HepG2 (cell line): ENCODE measurements at regions not wholly inside any gene's neighbourhood (a gene's known extent, or its start where the extent isn't known, plus 50 kb on each side); places are given as distances from the start of the nearest gene placed in this dataset.

Experiments used
- GFI1 ChIP-seq: sonication (generic); formaldehyde crosslinking; IDR thresholded peaks from 2 replicates; pipeline ENCODE4 v1.5.0; 2020; ENCODE audit warnings: missing genetic modification reagents, mild to moderate bottlenecking, borderline replicate concordance
- GTF2F1 ChIP-seq: fragments of 150-350 bp; IDR thresholded peaks from 2 replicates; pipeline ENCODE4 v1.6.1; 2014; ENCODE audit warnings: low read length
- HHEX ChIP-seq: IDR thresholded peaks from 2 replicates; pipeline ENCODE4 v1.6.1; 2016; ENCODE audit warnings: control low read depth
- HMG20B ChIP-seq: conservative IDR thresholded peaks from 2 replicates; pipeline ENCODE4 v1.6.1; 2016; ENCODE audit warnings: missing genetic modification reagents, missing compliant biosample characterization
- JDP2 ChIP-seq: sonication (generic); formaldehyde crosslinking; IDR thresholded peaks from 2 replicates; pipeline ENCODE4 v1.8.1; 2022; ENCODE audit warnings: missing genetic modification reagents, borderline replicate concordance
- MBD4 ChIP-seq: IDR thresholded peaks from 2 replicates; pipeline ENCODE4 v1.6.1; 2012; ENCODE audit warnings: low read length, inconsistent platforms, borderline replicate concordance
- MTA1 ChIP-seq: sonication (generic); formaldehyde crosslinking; IDR thresholded peaks from 2 replicates; pipeline ENCODE4 v1.4.0; 2020; ENCODE audit warnings: missing genetic modification reagents, mild to moderate bottlenecking, borderline replicate concordance
- MYNN ChIP-seq: sonication (generic); formaldehyde crosslinking; IDR thresholded peaks from 2 replicates; pipeline ENCODE4 v1.4.0; 2020; ENCODE audit warnings: mild to moderate bottlenecking, low read depth, missing genetic modification reagents
- NFE2 ChIP-seq: sonication (generic); formaldehyde crosslinking; IDR thresholded peaks from 2 replicates; pipeline ENCODE4 v1.4.0; 2020; ENCODE audit warnings: missing genetic modification reagents
- RFXAP ChIP-seq: sonication (generic); formaldehyde crosslinking; IDR thresholded peaks from 2 replicates; pipeline ENCODE4 v1.4.0; 2020; ENCODE audit warnings: missing genetic modification reagents, borderline replicate concordance
- SMARCE1 ChIP-seq: fragments of 450-650 bp; IDR thresholded peaks from 2 replicates; pipeline ENCODE4 v1.6.1; 2017; ENCODE audit warnings: borderline replicate concordance
- SSRP1 ChIP-seq: IDR thresholded peaks from 2 replicates; pipeline ENCODE4 v1.6.1; 2016; ENCODE audit warnings: control low read depth
- TEAD2 ChIP-seq: sonication (generic); formaldehyde crosslinking; IDR thresholded peaks from 2 replicates; pipeline ENCODE4 v1.9.0; 2021; ENCODE audit warnings: missing genetic modification reagents
- TFDP1 ChIP-seq: IDR thresholded peaks from 2 replicates; pipeline ENCODE4 v1.6.1; 2016; ENCODE audit warnings: missing compliant biosample characterization, missing genetic modification reagents, borderline replicate concordance
- ZFY ChIP-seq: sonication (generic); formaldehyde crosslinking; IDR thresholded peaks from 2 replicates; pipeline ENCODE4 v1.4.0; 2020; ENCODE audit warnings: missing genetic modification reagents
- ZGPAT ChIP-seq: IDR thresholded peaks from 2 replicates; pipeline ENCODE4 v1.6.1; 2016; ENCODE audit warnings: mild to moderate bottlenecking
- ZNF143 ChIP-seq: sonication (generic); formaldehyde crosslinking; IDR thresholded peaks from 2 replicates; pipeline ENCODE4 v1.4.0; 2020; ENCODE audit warnings: missing genetic modification reagents
- ZNF235 ChIP-seq: sonication (generic); formaldehyde crosslinking; IDR thresholded peaks from 2 replicates; pipeline ENCODE4 v1.8.1; 2023; ENCODE audit warnings: mild to moderate bottlenecking, missing genetic modification reagents, borderline replicate concordance
- ZNF33A ChIP-seq: sonication (generic); formaldehyde crosslinking; IDR thresholded peaks from 2 replicates; pipeline ENCODE4 v1.5.1; 2020; ENCODE audit warnings: missing genetic modification reagents, mild to moderate bottlenecking, moderate library complexity, borderline replicate concordance
- ZNF660 ChIP-seq: sonication (generic); formaldehyde crosslinking; IDR thresholded peaks from 2 replicates; pipeline ENCODE4 v1.5.1; 2020; ENCODE audit warnings: mild to moderate bottlenecking, low read depth, missing genetic modification reagents, borderline replicate concordance
- ZNF850 ChIP-seq: sonication (generic); formaldehyde crosslinking; conservative IDR thresholded peaks from 2 replicates; pipeline ENCODE4 v1.9.0; 2021; ENCODE audit warnings: mild to moderate bottlenecking, missing genetic modification reagents
- TF ChIP-seq, protein P1 (sequence below): sonication (generic); formaldehyde crosslinking; IDR thresholded peaks from 2 replicates; pipeline ENCODE4 v1.9.0; 2021; ENCODE audit warnings: missing genetic modification reagents, borderline replicate concordance
- TF ChIP-seq, protein P2 (sequence below): sonication (generic); formaldehyde crosslinking; conservative IDR thresholded peaks from 2 replicates; pipeline ENCODE4 v1.4.0; 2020; ENCODE audit warnings: mild to moderate bottlenecking, missing genetic modification reagents, moderate library complexity

DNA sequence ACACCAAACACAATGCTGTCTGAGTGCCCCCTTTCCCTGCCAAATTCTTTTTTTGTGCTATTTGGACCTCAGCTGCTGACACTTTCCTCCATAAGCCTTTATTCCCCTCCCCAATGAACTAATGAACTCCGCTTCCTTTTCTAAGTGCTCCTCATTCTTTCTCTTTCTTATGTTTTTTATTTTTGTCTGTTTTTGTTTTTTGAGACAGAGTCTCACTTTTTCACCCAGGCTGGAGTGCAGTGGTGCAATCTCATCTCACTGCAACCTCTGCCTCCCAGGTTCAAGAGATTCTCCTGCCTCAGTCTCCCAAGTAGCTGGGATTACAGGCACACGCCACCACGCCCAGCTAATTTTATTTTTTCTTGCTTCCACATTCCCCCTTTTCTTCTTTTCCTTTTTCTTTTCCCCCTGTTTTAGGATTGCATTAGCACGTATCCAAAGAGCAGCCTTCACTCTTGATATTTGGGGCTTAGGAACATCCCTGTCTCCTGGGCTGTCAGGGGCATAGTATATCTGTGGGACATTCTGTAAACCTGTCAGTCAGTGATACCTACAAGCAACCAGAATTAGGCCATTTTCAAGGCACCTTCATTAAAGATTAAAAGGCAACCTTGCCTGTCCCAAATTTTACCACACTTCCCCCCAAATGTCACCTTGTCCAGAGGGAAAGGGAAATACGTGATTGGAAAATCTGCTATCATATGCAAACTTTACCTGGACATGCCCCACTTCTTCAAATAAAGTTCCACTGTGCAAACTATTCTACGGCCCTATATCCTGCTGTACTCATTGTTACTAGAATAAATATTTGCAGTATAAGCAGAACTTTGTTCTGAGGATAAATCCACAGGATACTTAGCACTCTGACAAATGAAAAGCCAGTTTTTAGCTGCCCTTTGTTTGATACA lies 65.1 kb upstream of the ACSL3 start (continued):
- TF ChIP-seq TFDP1 (CRISPR knock-in tag) (peak; percentile 27; the same call in 1 of the 2 replicates), SSRP1 (no peak), SMARCE1 (peak; percentile 40; the same call in 1 of the 2 replicates), ZNF660 (CRISPR knock-in tag) (no peak), MYNN (CRISPR knock-in tag) (no peak), ZNF33A (CRISPR knock-in tag) (no peak), NFE2 (CRISPR knock-in tag) (no peak), MTA1 (CRISPR knock-in tag) (no peak; the same call in 1 of the 2 replicates), HHEX (CRISPR knock-in tag) (peak; percentile 96), GFI1 (CRISPR knock-in tag) (peak; percentile 98), GTF2F1 (no peak), ZNF850 (CRISPR knock-in tag) (no peak), ZGPAT (CRISPR knock-in tag) (no peak), MBD4 (peak; percentile 78), ZNF235 (CRISPR knock-in tag) (no peak), RFXAP (CRISPR knock-in tag) (no peak; the same call in 1 of the 2 replicates), JDP2 (CRISPR knock-in tag) (no peak), TEAD2 (CRISPR knock-in tag) (no peak), ZNF143 (CRISPR knock-in tag) (no peak), ZFY (CRISPR knock-in tag) (no peak), HMG20B (CRISPR knock-in tag) (peak; percentile 97)
- TF ChIP-seq, protein P1, sequence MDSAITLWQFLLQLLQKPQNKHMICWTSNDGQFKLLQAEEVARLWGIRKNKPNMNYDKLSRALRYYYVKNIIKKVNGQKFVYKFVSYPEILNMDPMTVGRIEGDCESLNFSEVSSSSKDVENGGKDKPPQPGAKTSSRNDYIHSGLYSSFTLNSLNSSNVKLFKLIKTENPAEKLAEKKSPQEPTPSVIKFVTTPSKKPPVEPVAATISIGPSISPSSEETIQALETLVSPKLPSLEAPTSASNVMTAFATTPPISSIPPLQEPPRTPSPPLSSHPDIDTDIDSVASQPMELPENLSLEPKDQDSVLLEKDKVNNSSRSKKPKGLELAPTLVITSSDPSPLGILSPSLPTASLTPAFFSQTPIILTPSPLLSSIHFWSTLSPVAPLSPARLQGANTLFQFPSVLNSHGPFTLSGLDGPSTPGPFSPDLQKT (CRISPR knock-in tag): no peak
- TF ChIP-seq, protein P2, sequence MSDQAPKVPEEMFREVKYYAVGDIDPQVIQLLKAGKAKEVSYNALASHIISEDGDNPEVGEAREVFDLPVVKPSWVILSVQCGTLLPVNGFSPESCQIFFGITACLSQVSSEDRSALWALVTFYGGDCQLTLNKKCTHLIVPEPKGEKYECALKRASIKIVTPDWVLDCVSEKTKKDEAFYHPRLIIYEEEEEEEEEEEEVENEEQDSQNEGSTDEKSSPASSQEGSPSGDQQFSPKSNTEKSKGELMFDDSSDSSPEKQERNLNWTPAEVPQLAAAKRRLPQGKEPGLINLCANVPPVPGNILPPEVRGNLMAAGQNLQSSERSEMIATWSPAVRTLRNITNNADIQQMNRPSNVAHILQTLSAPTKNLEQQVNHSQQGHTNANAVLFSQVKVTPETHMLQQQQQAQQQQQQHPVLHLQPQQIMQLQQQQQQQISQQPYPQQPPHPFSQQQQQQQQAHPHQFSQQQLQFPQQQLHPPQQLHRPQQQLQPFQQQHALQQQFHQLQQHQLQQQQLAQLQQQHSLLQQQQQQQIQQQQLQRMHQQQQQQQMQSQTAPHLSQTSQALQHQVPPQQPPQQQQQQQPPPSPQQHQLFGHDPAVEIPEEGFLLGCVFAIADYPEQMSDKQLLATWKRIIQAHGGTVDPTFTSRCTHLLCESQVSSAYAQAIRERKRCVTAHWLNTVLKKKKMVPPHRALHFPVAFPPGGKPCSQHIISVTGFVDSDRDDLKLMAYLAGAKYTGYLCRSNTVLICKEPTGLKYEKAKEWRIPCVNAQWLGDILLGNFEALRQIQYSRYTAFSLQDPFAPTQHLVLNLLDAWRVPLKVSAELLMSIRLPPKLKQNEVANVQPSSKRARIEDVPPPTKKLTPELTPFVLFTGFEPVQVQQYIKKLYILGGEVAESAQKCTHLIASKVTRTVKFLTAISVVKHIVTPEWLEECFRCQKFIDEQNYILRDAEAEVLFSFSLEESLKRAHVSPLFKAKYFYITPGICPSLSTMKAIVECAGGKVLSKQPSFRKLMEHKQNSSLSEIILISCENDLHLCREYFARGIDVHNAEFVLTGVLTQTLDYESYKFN (CRISPR knock-in tag): peak; percentile 92
